DND-41 (cell line): ENCODE measurements at regions not wholly inside any gene's neighbourhood (a gene's known extent, or its start where the extent isn't known, plus 50 kb on each side); places are given as distances from the start of the nearest gene placed in this dataset.

Source experiments
- ATAC-seq: fragments of 200-7000 bp; cut with Tn5 transposase; 3 replicates; pipeline ENCODE4 v1.9.1; 2021; ENCODE audit warnings: low read depth; ENCODE audit not compliant: insufficient read depth
- DNase-seq: peaks from one replicate; pipeline ENCODE4 v3.0.0-alpha.2; 2020
- H2AFZ ChIP-seq: 2 replicates; pipeline ENCODE4 v1.6.0; 2012; ENCODE audit warnings: low read depth, low read length
- H3K27ac ChIP-seq: 2 replicates; pipeline ENCODE4 v1.5.1; 2012; ENCODE audit warnings: low read length, inconsistent platforms
- H3K27me3 ChIP-seq: fragments of 200-600 bp; sonication (generic); 2 replicates; pipeline ENCODE4 v1.6.0; 2012; ENCODE audit warnings: low read length, mild to moderate bottlenecking, inconsistent platforms; ENCODE audit not compliant: insufficient read depth, poor library complexity
- H3K36me3 ChIP-seq: 2 replicates; pipeline ENCODE4 v1.5.1; 2012; ENCODE audit warnings: low read length, inconsistent platforms; ENCODE audit not compliant: insufficient read depth
- H3K4me1 ChIP-seq: 2 replicates; pipeline ENCODE4 v1.5.1; 2012; ENCODE audit warnings: mild to moderate bottlenecking, low read length; ENCODE audit not compliant: insufficient read depth
- H3K4me2 ChIP-seq: 2 replicates; pipeline ENCODE4 v1.6.0; 2012; ENCODE audit warnings: mild to moderate bottlenecking, moderate library complexity, low read length, inconsistent platforms; ENCODE audit not compliant: insufficient read depth
- H3K4me3 ChIP-seq, 2 experiments: fragments of 200-600 bp in 1 of 2; shearing (Covaris generic) in 1 of 2; 2 replicates each; pipeline ENCODE4 v1.5.1; 2012 to 2016; ENCODE audit warnings: inconsistent platforms in 2 of 2, low read length in 2 of 2, mild to moderate bottlenecking in 2 of 2, low read depth in 1 of 2, moderate library complexity in 1 of 2
- H3K79me2 ChIP-seq: 2 replicates; pipeline ENCODE4 v1.6.0; 2012; ENCODE audit warnings: low read length, inconsistent platforms; ENCODE audit not compliant: insufficient read depth
- H3K9ac ChIP-seq: 2 replicates; pipeline ENCODE4 v1.6.0; 2012; ENCODE audit warnings: low read depth, mild to moderate bottlenecking, inconsistent platforms, low read length, moderate library complexity
- H3K9me3 ChIP-seq: 2 replicates; pipeline ENCODE4 v1.5.1; 2012; ENCODE audit warnings: low read length, moderate library complexity, mild to moderate bottlenecking, inconsistent platforms; ENCODE audit not compliant: insufficient read depth, severe bottlenecking
- H4K20me1 ChIP-seq: 2 replicates; pipeline ENCODE4 v1.6.0; 2012; ENCODE audit warnings: low read length; ENCODE audit not compliant: insufficient read depth
- CTCF ChIP-seq: IDR thresholded peaks from 2 replicates; pipeline ENCODE4 v1.5.1; 2012; ENCODE audit warnings: borderline replicate concordance, low read length, moderate library complexity, mild to moderate bottlenecking; ENCODE audit not compliant: poor library complexity, severe bottlenecking; ENCODE audit errors: extremely low read depth
- EZH2 ChIP-seq: IDR thresholded peaks from 3 replicates; pipeline ENCODE4 v1.6.1; 2012; ENCODE audit warnings: borderline replicate concordance, low read depth, mild to moderate bottlenecking, moderate library complexity, low read length, inconsistent platforms; ENCODE audit not compliant: severe bottlenecking

GRCh38 chr3:27043328-27043955 is 325.7 kb downstream of the NEK10 start:
- H3K9me3 ChIP-seq = no peaks in the 10 kb centered on the region

DNA sequence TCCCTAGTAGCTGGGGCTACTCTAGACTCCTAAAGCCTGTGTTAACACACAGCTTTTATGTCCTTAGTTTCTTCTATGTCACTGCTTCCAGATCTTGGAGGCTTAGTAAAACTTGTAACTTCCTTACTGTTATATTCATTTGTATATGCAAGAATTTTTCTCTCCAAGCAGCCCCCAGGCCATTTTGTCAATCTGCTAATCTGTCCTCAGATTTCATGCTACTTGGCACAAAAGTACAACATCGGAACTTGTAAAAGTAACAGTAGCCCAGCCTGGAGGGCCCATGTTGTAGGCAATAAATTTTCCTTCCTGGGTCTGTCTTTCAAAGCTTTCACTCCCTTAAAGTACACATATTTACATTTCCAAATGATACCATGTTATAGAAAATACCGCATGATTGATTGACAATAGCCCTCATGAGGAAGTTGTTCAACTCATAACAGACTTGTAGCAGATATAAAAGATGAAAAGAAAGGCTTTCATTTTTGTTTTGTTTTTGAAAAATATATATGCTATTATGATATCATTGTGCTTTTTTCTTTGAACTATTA is 324.2 kb downstream of the NEK10 start:
- no peak for TF ChIP-seq CTCF
- TF ChIP-seq EZH2 = no peak
- no peaks in the 10 kb centered on the region for H4K20me1 ChIP-seq
- no peaks in the 10 kb centered on the region for H3K27me3 ChIP-seq
- H2AFZ ChIP-seq = no peak overlapping the region
- H3K27ac ChIP-seq = no peak overlapping the region
- H3K79me2 ChIP-seq = no peaks in the 10 kb centered on the region
- DNase-seq = no peak
- ATAC-seq = no peak
- no peaks in the 10 kb centered on the region for H3K9me3 ChIP-seq
- H3K4me1 ChIP-seq = no peaks in the 10 kb centered on the region
- H3K4me2 ChIP-seq = no peak overlapping the region
- H3K9ac ChIP-seq = no peak overlapping the region
- no peaks in the 10 kb centered on the region for H3K36me3 ChIP-seq
- H3K4me3 ChIP-seq = no peak overlapping the region

More at GRCh38 chr3:27043328-27043955, 325.7 kb downstream of the NEK10 start:
- TF ChIP-seq EZH2 = no peak
- TF ChIP-seq CTCF = no peak
- no peaks in the 10 kb centered on the region for H3K36me3 ChIP-seq
- no peak overlapping the region for H2AFZ ChIP-seq
- no peak for ATAC-seq
- no peak overlapping the region for H3K27ac ChIP-seq
- H3K4me1 ChIP-seq = no peaks in the 10 kb centered on the region
- no peak overlapping the region for H3K4me3 ChIP-seq
- DNase-seq = no peak
- no peak overlapping the region for H3K9ac ChIP-seq
- H3K4me2 ChIP-seq = no peak overlapping the region
- H4K20me1 ChIP-seq = no peaks in the 10 kb centered on the region
- H3K27me3 ChIP-seq = no peaks in the 10 kb centered on the region
- no peaks in the 10 kb centered on the region for H3K79me2 ChIP-seq

- H3K36me3 ChIP-seq = no peaks in the 10 kb centered on the region
- no peak for TF ChIP-seq EZH2
- TF ChIP-seq CTCF = no peak
- peaks cover 1% of the 10 kb centered on the region for H3K9me3 ChIP-seq
- no peak overlapping the region for H3K4me2 ChIP-seq
- H3K27me3 ChIP-seq = no peaks in the 10 kb centered on the region
- ATAC-seq (no peak), DNase-seq (no peak)
- no peak overlapping the region for H3K9ac ChIP-seq
- no peak overlapping the region for H3K27ac ChIP-seq
- no peak overlapping the region for H2AFZ ChIP-seq
- H3K4me3 ChIP-seq = no peak overlapping the region
- no peaks in the 10 kb centered on the region for H3K4me1 ChIP-seq
- H4K20me1 ChIP-seq = no peaks in the 10 kb centered on the region
- H3K79me2 ChIP-seq = no peaks in the 10 kb centered on the region
Measured at GRCh38 chr3:27046351-27046750, 322.8 kb downstream of the NEK10 start.
